GM12878 (cell line): ENCODE measurements at regions not wholly inside any gene's neighbourhood (a gene's known extent, or its start where the extent isn't known, plus 50 kb on each side); places are given as distances from the start of the nearest gene placed in this dataset.

ENCODE experiments used
- ATAC-seq: fragments of 200-7000 bp; cut with Tn5 transposase; 3 replicates; pipeline ENCODE4 v1.9.1; 2020; ENCODE audit warnings: mild to moderate bottlenecking, moderate library complexity
- BruUV-seq: library from RNA; stranded (reverse); fragments of 400-500 nt; replicated peaks from 2 replicates; lab custom pipeline; 2021; lab: Mats Ljungman, UMichigan
- CTCF ChIA-PET: fragments of 300-600 bp; sonication (Branson Sonifier 250); formaldehyde crosslinking; extraction: SDS; loops from one replicate; lab custom pipeline; 2021; ENCODE audit warnings: inconsistent platforms; lab: Yijun Ruan, JAX
- POLR2A ChIA-PET: fragments of 350-600 bp; formaldehyde crosslinking; extraction: SDS; loops from one replicate; lab custom pipeline; 2021; ENCODE audit warnings: inconsistent platforms; lab: Charles Lee
- RAD21 ChIA-PET: fragments of 300-600 bp; sonication (Branson Sonifier 250); formaldehyde crosslinking; loops from one replicate; lab custom pipeline; 2023; ENCODE audit warnings: antibody characterized with exemption; ENCODE audit not compliant: unreplicated experiment; lab: Charles Lee
- SMC1A ChIA-PET: fragments of 300-600 bp; sonication (Branson Sonifier 250); formaldehyde crosslinking; loops from one replicate; lab custom pipeline; 2023; ENCODE audit not compliant: unreplicated experiment, uncharacterized antibody; lab: Charles Lee
- DNase-seq: peaks from one replicate; pipeline ENCODE4 v3.0.0-alpha.2; 2011; ENCODE audit warnings: low read depth, low spot score
- FAIRE-seq: peaks from 3 replicates; lab custom pipeline; 2011; peaks lifted over from hg19 to GRCh38; lab: Jason Lieb, UNC
- H2AFZ ChIP-seq: 2 replicates; pipeline ENCODE4 v1.6.0; 2011; ENCODE audit warnings: low read depth, low read length, control low read depth; ENCODE audit not compliant: control insufficient read depth
- H3K27ac ChIP-seq: 2 replicates; pipeline ENCODE4 v1.5.1; 2011; ENCODE audit warnings: control low read depth; ENCODE audit not compliant: control insufficient read depth, insufficient read depth
- H3K27me3 ChIP-seq, 2 experiments: replicated peaks in 1 of 2; 2 replicates each; pipeline versions ENCODE4 v1.6.0 to v1.6.1; 2011; ENCODE audit warnings: low read length in 1 of 2; ENCODE audit not compliant: control insufficient read depth in 2 of 2, insufficient read depth in 2 of 2
- H3K36me3 ChIP-seq, 2 experiments: 2 replicates each; pipeline ENCODE4 v1.5.1; 2011; ENCODE audit warnings: low read length in 1 of 2; ENCODE audit not compliant: control insufficient read depth in 2 of 2, insufficient read depth in 2 of 2
- H3K4me1 ChIP-seq: 2 replicates; pipeline ENCODE4 v1.6.1; 2011; ENCODE audit warnings: mild to moderate bottlenecking, low read length, moderate library complexity, mixed read lengths; ENCODE audit not compliant: control insufficient read depth, insufficient read depth
- H3K4me2 ChIP-seq: 2 replicates; pipeline ENCODE4 v1.6.0; 2011; ENCODE audit warnings: control low read depth; ENCODE audit not compliant: control insufficient read depth, insufficient read depth
- H3K4me3 ChIP-seq: fragments of 200-600 bp; sonication (generic); 2 replicates; pipeline ENCODE4 v1.5.1; 2016
- H3K79me2 ChIP-seq: 2 replicates; pipeline ENCODE4 v1.6.0; 2011; ENCODE audit warnings: low read length; ENCODE audit not compliant: control insufficient read depth, insufficient read depth
- H3K9ac ChIP-seq: 2 replicates; pipeline ENCODE4 v1.8.0; 2011; ENCODE audit warnings: low read length, control low read depth, mixed read lengths; ENCODE audit not compliant: control insufficient read depth, insufficient read depth
- H3K9me3 ChIP-seq: replicated peaks from 3 replicates; pipeline ENCODE4 v1.5.1; 2011; ENCODE audit warnings: mild to moderate bottlenecking, low read length; ENCODE audit not compliant: control insufficient read depth, insufficient read depth
- H4K20me1 ChIP-seq: 2 replicates; pipeline ENCODE4 v1.6.0; 2011; ENCODE audit not compliant: control insufficient read depth, insufficient read depth
- BRCA1 ChIP-seq: IDR thresholded peaks from 2 replicates; pipeline ENCODE4 v1.6.1; 2011; ENCODE audit warnings: low read depth, low read length, improper control_type of control experiment
- CBX3 ChIP-seq: fragments of 200-600 bp; sonication (generic); IDR thresholded peaks from 2 replicates; pipeline ENCODE4 v1.6.1; 2016; ENCODE audit warnings: low read depth, borderline replicate concordance
- CEBPB ChIP-seq, 2 experiments: fragments of 150-350 bp in 1 of 2; IDR thresholded peaks; 2 replicates each; pipeline ENCODE4 v1.6.1; 2012 to 2014; ENCODE audit warnings: low read depth in 2 of 2, low read length in 2 of 2, borderline replicate concordance in 1 of 2, inconsistent platforms in 1 of 2
- CREM ChIP-seq: IDR thresholded peaks from 2 replicates; pipeline ENCODE4 v1.6.1; 2014; ENCODE audit warnings: antibody characterized with exemption, low read depth
- ELK1 ChIP-seq: IDR thresholded peaks from 2 replicates; pipeline ENCODE4 v1.6.1; 2012; ENCODE audit warnings: low read depth, low read length, improper control_type of control experiment
- MTA3 ChIP-seq: IDR thresholded peaks from 2 replicates; pipeline ENCODE4 v1.6.1; 2012; ENCODE audit warnings: low read length, inconsistent platforms, borderline replicate concordance
- NKRF ChIP-seq: fragments of 450-650 bp; conservative IDR thresholded peaks from 2 replicates; pipeline ENCODE4 v1.6.1; 2017; ENCODE audit warnings: mild to moderate bottlenecking, moderate library complexity
- RELA ChIP-seq: fragments of 450-650 bp; IDR thresholded peaks from 2 replicates; pipeline ENCODE4 v1.8.0; 2014; ENCODE audit warnings: borderline replicate concordance; ENCODE audit not compliant: partially characterized antibody
- SIN3A ChIP-seq: IDR thresholded peaks from 2 replicates; pipeline ENCODE4 v1.6.1; 2012; ENCODE audit warnings: low read depth, low read length, improper control_type of control experiment
- SMAD1 ChIP-seq: fragments of 450-650 bp; IDR thresholded peaks from 2 replicates; pipeline ENCODE4 v1.6.1; 2018; ENCODE audit warnings: mild to moderate bottlenecking, low read depth; ENCODE audit not compliant: partially characterized antibody
- SREBF2 ChIP-seq: IDR thresholded peaks from 2 replicates; pipeline ENCODE4 v1.6.1; 2012; ENCODE audit warnings: mild to moderate bottlenecking, low read length
- ZBTB4 ChIP-seq: fragments of 450-650 bp; formaldehyde crosslinking; IDR thresholded peaks from 2 replicates; pipeline ENCODE4 v1.4.0; 2022; ENCODE audit warnings: mild to moderate bottlenecking, moderate library complexity
- ZNF24 ChIP-seq: fragments of 450-650 bp; IDR thresholded peaks from 2 replicates; pipeline ENCODE4 v1.6.1; 2017; ENCODE audit warnings: antibody characterized with exemption, mild to moderate bottlenecking
- WGBS: methylation state at CpG from one replicate; pipeline ENCODE4 v1.1.6; 2016; ENCODE audit warnings: low lambda C conversion rate; ENCODE audit not compliant: insufficient replicate concordance, insufficient coverage; ENCODE audit errors: missing lambda C conversion rate; 5-methylcytosine and 5-hydroxymethylcytosine counted together
- in situ Hi-C: fragments of 300-500 bp; cut with MboI; formaldehyde crosslinking; loops from 9 replicates; pipeline ENCODE4 v1.14.3; 2018; ENCODE audit warnings: mixed read lengths
- intact Hi-C: fragments of 100-400 bp; cut with micrococcal nuclease; formaldehyde crosslinking; loops from one replicate; pipeline ENCODE4 v1.14.2; 2022; ENCODE audit not compliant: unreplicated experiment

- RAD21 ChIA-PET: no interaction called here
- POLR2A ChIA-PET: no interaction called here
- H3K4me2 ChIP-seq: no peak overlapping the region
- no peaks in the 10 kb centered on the region; the same call in 1 of the 3 replicates for H3K9me3 ChIP-seq
- FAIRE-seq: no peak
- H2AFZ ChIP-seq: no peak overlapping the region
- H3K4me1 ChIP-seq: no peaks in the 10 kb centered on the region
- no peaks in the 10 kb centered on the region for H3K79me2 ChIP-seq
- CTCF ChIA-PET: no interaction called here
- SMC1A ChIA-PET: interaction anchor here (0.6 kb wide), 1 partner anchor 142 kb away, joined by 3 read pairs; no protein-coding TSS in a partner anchor
- H3K4me3 ChIP-seq: no peak overlapping the region
- intact Hi-C loops: no loop called here
- no peaks in the 10 kb centered on the region for H3K27me3 ChIP-seq
- no peak for TF ChIP-seq ELK1
- TF ChIP-seq CBX3: no peak
- no peak for TF ChIP-seq ZBTB4
- TF ChIP-seq CEBPB (IDR thresholded peaks at IDR 0.05; ENCODE audit: borderline replicate concordance in 1 of 2, low read depth in 2 of 2, low read length in 2 of 2): no peak
- TF ChIP-seq SREBF2: no peak
- TF ChIP-seq NKRF: no peak
- TF ChIP-seq BRCA1: no peak
- TF ChIP-seq CREM: no peak
- TF ChIP-seq SIN3A: no peak
- no peak for TF ChIP-seq RELA
- TF ChIP-seq ZNF24: no peak
- no peak for TF ChIP-seq MTA3
- no peak for TF ChIP-seq SMAD1
- TF ChIP-seq, all 136 proteins: peak for 0
- no peak for ATAC-seq
- in situ Hi-C loops: no loop called here
- Histone ChIP-seq H3K36me3 (no peaks in the 10 kb centered on the region), H3K9ac (no peak overlapping the region), H3K27ac (no peak overlapping the region), H4K20me1 (no peaks in the 10 kb centered on the region)
- BruUV-seq: no TSS peak
- 50% methylated on average over 14 of the region's 14 CpGs for WGBS
- DNase-seq: no peak
Observed at GRCh38 chr2:238773472-238773871, 74.4 kb upstream of the TWIST2 start.
